Stomach (tissue), 8 donors: ENCODE measurements at regions not wholly inside any gene's neighbourhood (a gene's known extent, or its start where the extent isn't known, plus 50 kb on each side); places are given as distances from the start of the nearest gene placed in this dataset.

ENCODE experiments used
- DNase-seq, 2 donors: peaks; one replicate each; pipeline versions ENCODE4 v3.0.0 to v3.0.0-alpha.2; 2013 to 2019
- H3K27ac ChIP-seq, 5 donors: fragments of 200-600 bp in 4 of 5; sonication (generic) in 4 of 5; one replicate each; pipeline ENCODE4 v1.5.1; 2013 to 2019; ENCODE audit warnings: mild to moderate bottlenecking in 1 of 5, moderate library complexity in 1 of 5
- H3K27me3 ChIP-seq, 3 donors: fragments of 200-600 bp; sonication (generic); one replicate each; pipeline ENCODE4 v1.5.1; 2017 to 2019; ENCODE audit warnings: mixed run types in 1 of 3
- H3K36me3 ChIP-seq, 4 donors: fragments of 200-600 bp; sonication (generic); 1 replicate in 3 of 4; 2 replicates in 1 of 4; pipeline ENCODE4 v1.5.1; 2016 to 2019
- H3K4me1 ChIP-seq, 4 donors: fragments of 200-600 bp; sonication (generic); one replicate each; pipeline ENCODE4 v1.5.1; 2016 to 2019
- H3K4me3 ChIP-seq, 4 donors: fragments of 200-600 bp; sonication (generic) in 3 of 4; one replicate each; pipeline ENCODE4 v1.5.1; 2016 to 2019; ENCODE audit warnings: mild to moderate bottlenecking in 1 of 4
- H3K9me3 ChIP-seq, 4 donors: fragments of 200-600 bp; sonication (generic); one replicate each; pipeline ENCODE4 v1.5.1; 2016 to 2019
- EP300 ChIP-seq: sonication (generic); formaldehyde crosslinking; IDR thresholded peaks from one replicate; pipeline ENCODE4 v1.6.1; 2017; ENCODE audit warnings: antibody characterized with exemption
- POLR2A ChIP-seq, 4 donors: fragments of 450-650 bp; IDR thresholded peaks; one replicate each; pipeline ENCODE4 v1.6.1; 2016; ENCODE audit warnings: antibody characterized with exemption in 4 of 4, control low read depth in 2 of 4, mild to moderate bottlenecking in 1 of 4, moderate library complexity in 1 of 4
- POLR2AphosphoS5 ChIP-seq, 3 donors: sonication (generic); formaldehyde crosslinking; IDR thresholded peaks; one replicate each; pipeline ENCODE4 v1.6.1; 2016; ENCODE audit warnings: antibody characterized with exemption in 3 of 3
- WGBS, 5 donors: extraction: QIAGEN DNeasy Blood & Tissue Kit in 3 of 5; methylation state at CpG; one replicate each; pipeline versions ENCODE4 v1.1.5 to v1.1.7; 2013 to 2018; 5-methylcytosine and 5-hydroxymethylcytosine counted together
- intact Hi-C: fragments of 100-400 bp; cut with DNase I; formaldehyde crosslinking; loops from one replicate; pipeline ENCODE4 v1.15.1; 2023; ENCODE audit warnings: low total_unique reads
- TF ChIP-seq, protein P1 (sequence below), 7 experiments: fragments of 450-650 bp in 4 of 7; fragments of 200-600 bp in 3 of 7; sonication (generic) in 3 of 7; IDR thresholded peaks; one replicate each; pipeline ENCODE4 v1.5.1; 2016 to 2019; ENCODE audit warnings: antibody characterized with exemption in 7 of 7, control low read depth in 2 of 7, mild to moderate bottlenecking in 1 of 7
- donor health status: healthy with polysubstance abuse.
- donor health status: Bipolar disorder and iron deficiency.
- donor health status: healthy.

DNA sequence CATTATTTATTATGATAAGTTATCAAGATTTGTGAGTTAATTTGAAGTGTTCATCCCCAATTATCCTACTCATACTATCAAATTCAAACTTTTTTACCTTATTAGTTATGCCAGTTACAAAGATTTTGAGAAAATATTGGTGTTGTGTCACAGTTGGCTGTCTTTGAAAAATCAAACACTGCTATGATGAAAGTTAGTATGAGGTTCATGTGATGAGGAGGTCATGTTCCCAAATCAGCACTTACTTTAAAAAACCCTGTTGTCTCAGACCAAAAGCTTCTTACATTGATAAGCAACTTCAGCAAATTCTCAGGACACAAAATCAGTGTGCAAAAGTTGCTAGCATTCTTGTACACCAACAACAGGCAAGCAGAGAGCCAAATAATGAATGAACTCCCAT is 68.1 kb downstream of the TTC6 start:
- Histone ChIP-seq H3K4me1 (no peaks in the 10 kb centered on the region), H3K9me3 (peaks cover 0 to 21% (median 10%) of the 10 kb centered on the region in 4 donors), H3K36me3 (no peaks in the 10 kb centered on the region), H3K4me3 (no peak overlapping the region), H3K27me3 (no peaks in the 10 kb centered on the region), H3K27ac (no peak overlapping the region)
- DNase-seq: no peak
- no peak for TF ChIP-seq POLR2A (IDR thresholded peaks at IDR 0.05)
- TF ChIP-seq, protein P1, sequence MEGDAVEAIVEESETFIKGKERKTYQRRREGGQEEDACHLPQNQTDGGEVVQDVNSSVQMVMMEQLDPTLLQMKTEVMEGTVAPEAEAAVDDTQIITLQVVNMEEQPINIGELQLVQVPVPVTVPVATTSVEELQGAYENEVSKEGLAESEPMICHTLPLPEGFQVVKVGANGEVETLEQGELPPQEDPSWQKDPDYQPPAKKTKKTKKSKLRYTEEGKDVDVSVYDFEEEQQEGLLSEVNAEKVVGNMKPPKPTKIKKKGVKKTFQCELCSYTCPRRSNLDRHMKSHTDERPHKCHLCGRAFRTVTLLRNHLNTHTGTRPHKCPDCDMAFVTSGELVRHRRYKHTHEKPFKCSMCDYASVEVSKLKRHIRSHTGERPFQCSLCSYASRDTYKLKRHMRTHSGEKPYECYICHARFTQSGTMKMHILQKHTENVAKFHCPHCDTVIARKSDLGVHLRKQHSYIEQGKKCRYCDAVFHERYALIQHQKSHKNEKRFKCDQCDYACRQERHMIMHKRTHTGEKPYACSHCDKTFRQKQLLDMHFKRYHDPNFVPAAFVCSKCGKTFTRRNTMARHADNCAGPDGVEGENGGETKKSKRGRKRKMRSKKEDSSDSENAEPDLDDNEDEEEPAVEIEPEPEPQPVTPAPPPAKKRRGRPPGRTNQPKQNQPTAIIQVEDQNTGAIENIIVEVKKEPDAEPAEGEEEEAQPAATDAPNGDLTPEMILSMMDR (IDR thresholded peaks at IDR 0.05): no peak
- no peak for TF ChIP-seq EP300
- TF ChIP-seq POLR2AphosphoS5 (IDR thresholded peaks at IDR 0.05): no peak
- intact Hi-C loops: no loop called here

DNA sequence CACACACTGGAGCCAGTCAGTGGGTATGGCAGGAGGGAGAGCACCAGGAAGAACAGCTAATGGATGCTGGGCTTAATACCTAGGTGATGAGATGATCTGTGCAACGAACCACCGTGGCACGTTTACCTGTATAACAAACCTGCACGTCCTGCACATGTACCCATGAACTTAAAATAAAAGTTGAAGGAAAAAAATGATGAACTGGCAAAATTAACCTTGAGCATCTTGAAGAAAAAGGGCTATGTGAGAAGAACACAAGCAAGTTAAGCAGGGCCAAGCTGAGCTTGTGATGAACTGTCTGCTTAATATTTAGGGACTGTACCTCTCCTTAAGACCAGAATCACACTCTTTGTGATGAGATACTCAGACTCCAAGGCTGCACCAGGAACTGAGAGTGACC is 70.0 kb downstream of the TTC6 start:
- H3K9me3 ChIP-seq: peaks cover 0 to 15% (median 3%) of the 10 kb centered on the region in 4 donors
- intact Hi-C loops: no loop called here
- TF ChIP-seq POLR2A (IDR thresholded peaks at IDR 0.05) (no peak), POLR2AphosphoS5 (IDR thresholded peaks at IDR 0.05) (no peak), EP300 (no peak)
- TF ChIP-seq, protein P1 (IDR thresholded peaks at IDR 0.05): no peak
- no peak for DNase-seq
- no peak overlapping the region for H3K27ac ChIP-seq
- H3K4me3 ChIP-seq: no peak overlapping the region
- WGBS, 5 donors: 83 to 96% (median 95%) methylated on average over 4 of the region's 4 CpGs
- no peaks in the 10 kb centered on the region for H3K4me1 ChIP-seq
- no peaks in the 10 kb centered on the region for H3K27me3 ChIP-seq
- no peaks in the 10 kb centered on the region for H3K36me3 ChIP-seq

DNA sequence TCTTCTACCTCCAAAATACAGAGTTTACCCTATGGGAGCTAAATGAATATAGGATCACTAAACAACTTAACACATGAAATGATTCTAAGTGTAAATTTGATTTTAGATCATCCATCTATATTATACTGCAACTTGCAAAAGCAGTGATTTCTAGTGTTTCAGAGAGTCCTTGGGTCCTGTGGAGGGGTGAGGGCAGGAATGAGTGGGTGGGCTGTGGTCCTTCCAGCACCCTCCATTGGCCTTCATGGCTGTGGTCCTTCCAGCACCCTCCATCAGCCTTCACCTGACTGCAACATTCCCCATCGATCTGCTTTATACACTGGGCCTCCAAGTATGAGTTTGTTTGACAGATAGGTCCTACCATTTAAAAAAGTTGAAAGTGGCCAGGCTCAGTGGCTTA is 70.5 kb downstream of the TTC6 start:
- peaks cover 0 to 12% (median 2%) of the 10 kb centered on the region in 4 donors for H3K9me3 ChIP-seq
- no peaks in the 10 kb centered on the region for H3K4me1 ChIP-seq
- intact Hi-C loops: no loop called here
- 63 to 92% (median 82%) methylated on average over 1 of the region's 1 CpG for WGBS, 5 donors
- DNase-seq: no peak
- H3K4me3 ChIP-seq: no peak overlapping the region
- no peak for TF ChIP-seq POLR2A (IDR thresholded peaks at IDR 0.05)
- TF ChIP-seq POLR2AphosphoS5 (IDR thresholded peaks at IDR 0.05): no peak
- TF ChIP-seq, protein P1 (IDR thresholded peaks at IDR 0.05): no peak
- TF ChIP-seq EP300: no peak
- H3K36me3 ChIP-seq: no peaks in the 10 kb centered on the region
- H3K27ac ChIP-seq: no peak overlapping the region
- no peaks in the 10 kb centered on the region for H3K27me3 ChIP-seq

DNA sequence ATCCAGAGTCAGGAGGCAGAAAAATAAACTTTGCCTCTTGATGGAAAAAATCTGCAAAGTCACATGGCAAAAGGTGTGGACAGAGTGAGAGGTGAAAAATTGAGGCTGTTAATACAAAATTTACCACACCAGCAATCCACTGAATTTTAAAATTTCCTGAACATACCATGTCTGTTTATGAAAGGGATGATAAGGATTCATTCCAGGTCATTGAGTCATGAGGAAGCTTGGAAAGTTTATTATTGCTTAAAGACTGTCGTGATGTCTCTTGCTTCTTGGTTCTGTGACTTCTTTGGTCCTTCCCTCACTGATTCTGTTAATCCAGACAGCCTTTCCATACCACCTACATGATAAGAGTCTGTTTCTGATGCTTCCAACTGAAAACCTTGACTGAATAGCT is 73.2 kb downstream of the TTC6 start:
- intact Hi-C loops: no loop called here
- TF ChIP-seq, protein P1 (IDR thresholded peaks at IDR 0.05): no peak
- no peak for TF ChIP-seq POLR2A (IDR thresholded peaks at IDR 0.05)
- TF ChIP-seq EP300: no peak
- TF ChIP-seq POLR2AphosphoS5 (IDR thresholded peaks at IDR 0.05): no peak
- DNase-seq: no peak
- H3K4me3 ChIP-seq: no peak overlapping the region
- H3K27me3 ChIP-seq: no peaks in the 10 kb centered on the region
- H3K27ac ChIP-seq: no peak overlapping the region
- H3K36me3 ChIP-seq: no peaks in the 10 kb centered on the region
- H3K4me1 ChIP-seq: no peaks in the 10 kb centered on the region
- 56 to 85% (median 66%) methylated on average over 1 of the region's 1 CpG for WGBS, 5 donors
- no peaks in the 10 kb centered on the region for H3K9me3 ChIP-seq
